ENCODE measurements at regions not wholly inside any gene's neighbourhood (a gene's known extent, or its start where the extent isn't known, plus 50 kb on each side); places are given as distances from the start of the nearest gene placed in this dataset.
A peak's percentile ranks its signal among the peaks of the same experiment; 100 is the strongest.
"Not testable (repeated sequence)": the region's sequence is repeated elsewhere in the genome, so short reads cannot be mapped to it uniquely, and the experiment has no call there.

- H3K9me3 ChIP-seq; H3K4me3 ChIP-seq; H3K27ac ChIP-seq; H3K36me3 ChIP-seq; intact Hi-C loops (cut with DNase I); H3K27me3 ChIP-seq; H3K4me1 ChIP-seq: not testable (repeated sequence)
- WGBS, 2 donors, result 64 to 66% methylated on average over 4 of the region's 4 CpGs
- DNase-seq, result peak; percentile 25
Observed at GRCh38 chr9:40361018-40361417, 767.5 kb downstream of the FOXD4L6 start.

GRCh38 chr9:40330958-40331357, 797.5 kb downstream of the FOXD4L6 start:
- 85 to 88% methylated on average over 2 of the region's 2 CpGs for WGBS, 2 donors
- H3K27ac ChIP-seq; H3K36me3 ChIP-seq; H3K4me1 ChIP-seq; H3K9me3 ChIP-seq; H3K4me3 ChIP-seq; H3K27me3 ChIP-seq; intact Hi-C loops (cut with DNase I): not testable (repeated sequence)
- DNase-seq, result peak; percentile 7

DNA sequence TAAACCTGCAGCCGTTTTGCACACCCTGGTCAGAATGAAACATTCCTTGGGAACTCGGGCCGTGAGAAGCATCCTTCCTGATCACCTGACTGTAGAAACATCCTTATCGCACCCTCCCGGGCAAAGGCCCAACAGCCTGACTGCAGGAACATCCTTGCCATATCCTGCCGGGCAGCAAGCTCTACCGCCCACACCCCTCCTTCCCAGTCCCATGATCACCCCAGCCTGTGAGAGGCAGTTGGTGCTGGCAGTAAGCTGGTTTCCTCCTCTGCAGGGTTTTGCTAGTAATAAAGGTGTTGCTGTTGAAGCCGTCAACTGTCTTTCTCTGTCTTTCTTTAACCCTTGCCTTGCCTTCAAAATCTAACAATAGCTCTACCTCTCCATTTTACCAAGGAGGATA, 799.6 kb downstream of the FOXD4L6 start:
- WGBS, 2 donors, result no CpG with 5 or more reads among the region's 8 CpGs
- H3K4me3 ChIP-seq; H3K9me3 ChIP-seq; H3K4me1 ChIP-seq; H3K27me3 ChIP-seq; intact Hi-C loops (cut with DNase I); H3K27ac ChIP-seq; DNase-seq; H3K36me3 ChIP-seq: not testable (repeated sequence)

DNA sequence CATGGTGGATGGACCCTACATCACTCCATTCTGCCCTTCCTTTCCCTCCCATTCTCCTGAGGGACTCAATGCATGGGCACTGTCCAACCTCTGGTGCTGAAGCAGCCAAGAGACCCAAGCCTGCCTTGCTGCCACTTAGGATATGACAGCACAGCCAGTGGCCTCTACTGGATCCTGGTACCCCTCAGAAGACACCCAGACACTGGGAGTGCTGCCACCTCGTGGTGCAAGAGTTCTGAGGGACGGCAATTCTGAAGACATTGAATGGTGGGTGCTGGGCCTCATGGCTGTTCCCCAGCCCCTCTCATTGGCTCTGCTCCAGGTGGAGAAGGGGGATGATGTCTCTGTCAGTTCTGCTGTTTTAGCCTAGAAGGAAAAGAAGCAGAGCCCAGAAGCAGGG, 802.3 kb downstream of the FOXD4L6 start:
- no CpG with 5 or more reads among the region's 2 CpGs for WGBS, 2 donors
- intact Hi-C loops (cut with DNase I), result not testable (repeated sequence)

GRCh38 chr9:40322730-40323129, 805.8 kb downstream of the FOXD4L6 start:
- H3K4me1 ChIP-seq; H3K27ac ChIP-seq; intact Hi-C loops (cut with DNase I); H3K36me3 ChIP-seq; H3K9me3 ChIP-seq; H3K27me3 ChIP-seq; H3K4me3 ChIP-seq: not testable (repeated sequence)
- WGBS, 2 donors, result 93 to 97% methylated on average over 2 to 3 of the region's 6 CpGs
- peak; percentile 50 for DNase-seq

More for the DNA sequence above, 802.3 kb downstream of the FOXD4L6 start:
- not testable (repeated sequence) for H3K27me3 ChIP-seq, H3K36me3 ChIP-seq, H3K27ac ChIP-seq, H3K4me1 ChIP-seq, H3K9me3 ChIP-seq, H3K4me3 ChIP-seq, DNase-seq

DNA sequence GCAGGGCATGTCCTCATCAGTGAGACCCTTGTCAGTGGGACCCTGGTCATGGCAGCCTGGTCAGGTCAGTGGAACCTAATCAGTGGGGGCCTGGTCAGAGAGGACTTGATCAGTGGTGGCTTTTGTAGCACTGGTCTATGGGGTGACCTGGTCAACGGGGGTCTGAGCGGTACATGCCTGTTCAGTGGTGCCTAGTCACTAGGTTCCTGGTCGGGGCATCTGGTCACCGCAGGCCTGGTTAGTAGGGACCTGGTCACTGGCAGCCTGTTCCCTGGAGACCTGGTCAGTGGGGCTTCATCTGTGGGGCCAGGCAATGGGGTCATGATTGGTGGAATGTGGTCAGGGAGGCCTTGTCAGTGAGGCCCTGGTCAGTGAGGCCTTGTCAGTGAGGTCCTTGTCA, 806.6 kb downstream of the FOXD4L6 start:
- WGBS, 2 donors, result no CpG with 5 or more reads among the region's 4 CpGs
- H3K27me3 ChIP-seq; H3K4me3 ChIP-seq; H3K27ac ChIP-seq; H3K9me3 ChIP-seq; H3K4me1 ChIP-seq; DNase-seq; intact Hi-C loops (cut with DNase I); H3K36me3 ChIP-seq: not testable (repeated sequence)

DNA sequence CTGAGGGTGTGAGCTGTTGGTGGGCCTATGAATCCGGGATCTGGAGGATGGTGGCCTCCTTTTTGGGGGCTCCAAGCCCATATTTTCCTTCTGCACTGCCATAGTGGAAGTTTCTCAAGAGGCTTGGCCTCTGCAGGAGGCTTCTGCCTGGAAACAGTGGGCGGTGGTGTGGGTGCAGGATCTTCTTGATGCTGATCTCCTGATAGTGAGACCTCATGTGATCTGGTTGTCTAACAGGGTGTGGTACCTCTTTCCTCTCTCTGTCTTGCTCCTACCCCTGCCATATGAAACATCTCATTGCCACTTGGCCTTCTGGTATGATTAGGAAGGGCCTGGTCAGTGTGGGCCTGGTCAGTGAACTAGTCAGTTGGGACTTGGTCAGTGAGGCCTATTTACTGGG, 807.3 kb downstream of the FOXD4L6 start:
- H3K4me1 ChIP-seq; DNase-seq; H3K4me3 ChIP-seq; H3K36me3 ChIP-seq; H3K9me3 ChIP-seq; H3K27me3 ChIP-seq; H3K27ac ChIP-seq; intact Hi-C loops (cut with DNase I): not testable (repeated sequence)
- no CpG with 5 or more reads among the region's 2 CpGs for WGBS, 2 donors

- H3K4me1 ChIP-seq; DNase-seq; H3K9me3 ChIP-seq; intact Hi-C loops (cut with DNase I); H3K4me3 ChIP-seq; H3K27ac ChIP-seq; H3K27me3 ChIP-seq; H3K36me3 ChIP-seq: not testable (repeated sequence)
- WGBS, 2 donors, result no CpG with 5 or more reads among the region's 1 CpG
Observed at GRCh38 chr9:40315215-40315614, 813.3 kb downstream of the FOXD4L6 start.

- H3K4me1 ChIP-seq; H3K27me3 ChIP-seq; H3K9me3 ChIP-seq; intact Hi-C loops (cut with DNase I); H3K4me3 ChIP-seq; H3K36me3 ChIP-seq; DNase-seq; H3K27ac ChIP-seq: not testable (repeated sequence)
- WGBS, 2 donors, result 96 to 98% methylated on average over 4 of the region's 6 CpGs
Observed at GRCh38 chr9:40289999-40290398, 838.5 kb downstream of the FOXD4L6 start.

Small RNAs in the stretch of these regions (small RNA-seq; reads per million reads assigned to genes)
- 0 reads per million in 3 donors for gene AL591471.1
- gene BX664727.2, result 0 reads per million in 3 donors

Data from sigmoid colon (tissue), 6 donors.